Tibial nerve (tissue), 4 donors: ENCODE measurements at regions not wholly inside any gene's neighbourhood (a gene's known extent, or its start where the extent isn't known, plus 50 kb on each side); places are given as distances from the start of the nearest gene placed in this dataset.

Experiments used
- CTCF ChIP-seq, 5 experiments: fragments of 200-600 bp in 3 of 5; fragments of 450-650 bp in 2 of 5; sonication (generic) in 3 of 5; IDR thresholded peaks; one replicate each; pipeline ENCODE4 v1.5.1; 2016 to 2019; ENCODE audit warnings: antibody characterized with exemption in 5 of 5, mild to moderate bottlenecking in 3 of 5, moderate library complexity in 2 of 5
- EP300 ChIP-seq, 2 donors: sonication (generic); formaldehyde crosslinking; IDR thresholded peaks; one replicate each; pipeline ENCODE4 v1.6.1; 2017; ENCODE audit warnings: antibody characterized with exemption in 2 of 2, mild to moderate bottlenecking in 1 of 2
- POLR2A ChIP-seq, 2 donors: fragments of 450-650 bp; IDR thresholded peaks; one replicate each; pipeline ENCODE4 v1.6.1; 2017; ENCODE audit warnings: antibody characterized with exemption in 2 of 2, mild to moderate bottlenecking in 2 of 2, moderate library complexity in 2 of 2

- TF ChIP-seq POLR2A (IDR thresholded peaks at IDR 0.05) (no peak), CTCF (IDR thresholded peaks at IDR 0.05) (no peak), EP300 (IDR thresholded peaks at IDR 0.05) (no peak)
These were observed 1029.0 kb downstream of the GRM8 start for GRCh38 chr7:126223729-126224128.
